Adrenal gland (tissue), 5 donors: ENCODE measurements at regions not wholly inside any gene's neighbourhood (a gene's known extent, or its start where the extent isn't known, plus 50 kb on each side); places are given as distances from the start of the nearest gene placed in this dataset.

Experiments used
- CTCF ChIP-seq, 6 experiments: fragments of 450-650 bp in 4 of 6; fragments of 200-600 bp in 2 of 6; sonication (generic) in 1 of 6; IDR thresholded peaks; 1 replicate in 5 of 6; 2 replicates in 1 of 6; pipeline versions ENCODE4 v1.5.1 to v1.8.0; 2016 to 2021; ENCODE audit warnings: antibody characterized with exemption in 6 of 6, mild to moderate bottlenecking in 2 of 6, moderate library complexity in 1 of 6
- POLR2A ChIP-seq, 2 donors: fragments of 450-650 bp; IDR thresholded peaks; one replicate each; pipeline ENCODE4 v1.6.1; 2017; ENCODE audit warnings: antibody characterized with exemption in 2 of 2, mild to moderate bottlenecking in 2 of 2, moderate library complexity in 1 of 2
- donor health status: DM: no; HTN: no; CAD: no.

- no peak for TF ChIP-seq CTCF (IDR thresholded peaks at IDR 0.05)
- TF ChIP-seq POLR2A (IDR thresholded peaks at IDR 0.05) = no peak
These were observed 154.9 kb upstream of the PAPPA start for GRCh38 chr9:115998666-115999065.
